Brain microvascular endothelial cell (primary cell): ENCODE measurements at regions not wholly inside any gene's neighbourhood (a gene's known extent, or its start where the extent isn't known, plus 50 kb on each side); places are given as distances from the start of the nearest gene placed in this dataset.

Experiments used
- DNase-seq: peaks from one replicate; pipeline ENCODE4 v3.0.0-alpha.2; 2020
- H3K27ac ChIP-seq: fragments of 250-450 bp; sonication (Bioruptor Pico); 2 replicates; pipeline ENCODE4 v1.5.1; 2020; ENCODE audit warnings: mild to moderate bottlenecking, moderate library complexity
- H3K27me3 ChIP-seq: fragments of 250-450 bp; sonication (Bioruptor Pico); replicated peaks from 2 replicates; pipeline ENCODE4 v1.5.1; 2020; ENCODE audit warnings: mild to moderate bottlenecking
- H3K36me3 ChIP-seq: fragments of 250-450 bp; sonication (Bioruptor Pico); replicated peaks from 2 replicates; pipeline ENCODE4 v1.5.1; 2020; ENCODE audit warnings: mild to moderate bottlenecking
- H3K4me3 ChIP-seq: 2 replicates; pipeline ENCODE4 v1.5.1; 2011; ENCODE audit warnings: low read depth, mild to moderate bottlenecking, control low read depth, low read length, moderate library complexity
- CTCF ChIP-seq: IDR thresholded peaks from 2 replicates; pipeline ENCODE4 v1.5.1; 2011; ENCODE audit warnings: low read depth, mild to moderate bottlenecking, moderate library complexity, low read length, control low read depth, inconsistent platforms; ENCODE audit errors: missing control alignments
- in situ Hi-C: cut with HindIII; loops from 2 replicates; pipeline ENCODE4 v1.10.0; 2017; ENCODE audit warnings: low sequenced_read_pairs, low pct_ligation_motif_present

GRCh38 chr11:116519499-116519898, 253.3 kb downstream of the BUD13 start:
- H3K36me3 ChIP-seq, result no peaks in the 10 kb centered on the region
- in situ Hi-C loops, result no loop called here
- no peak for TF ChIP-seq CTCF
- H3K4me3 ChIP-seq, result no peak overlapping the region
- no peaks in the 10 kb centered on the region for H3K27me3 ChIP-seq
- no peak overlapping the region for H3K27ac ChIP-seq
- DNase-seq, result no peak

GRCh38 chr11:116518141-116518540, 254.6 kb downstream of the BUD13 start:
- no peaks in the 10 kb centered on the region for H3K36me3 ChIP-seq
- in situ Hi-C loops, result no loop called here

GRCh38 chr11:116517584-116517983, 255.2 kb downstream of the BUD13 start:
- Histone ChIP-seq H3K36me3 (no peaks in the 10 kb centered on the region), H3K4me3 (no peak overlapping the region), H3K27me3 (no peaks in the 10 kb centered on the region), H3K27ac (no peak overlapping the region)
- TF ChIP-seq CTCF, result no peak
- DNase-seq, result no peak
- in situ Hi-C loops, result no loop called here

More at GRCh38 chr11:116518141-116518540, 254.6 kb downstream of the BUD13 start:
- Histone ChIP-seq H3K27me3 (no peaks in the 10 kb centered on the region), H3K27ac (no peak overlapping the region), H3K4me3 (no peak overlapping the region)
- no peak for TF ChIP-seq CTCF
- no peak for DNase-seq

GRCh38 chr11:116517077-116517476, 255.7 kb downstream of the BUD13 start:
- no peak for TF ChIP-seq CTCF
- Histone ChIP-seq H3K27ac (no peak overlapping the region), H3K36me3 (no peaks in the 10 kb centered on the region), H3K4me3 (no peak overlapping the region), H3K27me3 (no peaks in the 10 kb centered on the region)
- DNase-seq, result no peak
- in situ Hi-C loops, result no loop called here

- Histone ChIP-seq H3K36me3 (no peaks in the 10 kb centered on the region), H3K27me3 (no peaks in the 10 kb centered on the region), H3K4me3 (no peak overlapping the region), H3K27ac (no peak overlapping the region)
- DNase-seq, result no peak
- in situ Hi-C loops, result no loop called here
- TF ChIP-seq CTCF, result no peak
Observed at GRCh38 chr11:116515664-116516184, 257.1 kb downstream of the BUD13 start.

GRCh38 chr11:116513894-116514293, 258.9 kb downstream of the BUD13 start:
- in situ Hi-C loops, result no loop called here
- no peak overlapping the region for H3K27ac ChIP-seq
- DNase-seq, result peak; percentile 12
- H3K36me3 ChIP-seq, result no peaks in the 10 kb centered on the region
- peak; percentile 31 for TF ChIP-seq CTCF
- H3K27me3 ChIP-seq, result no peaks in the 10 kb centered on the region
- no peak overlapping the region for H3K4me3 ChIP-seq
